CD4-positive, alpha-beta T cell treated with Interleukin-6 for 4 hours (primary cell): ENCODE measurements at regions not wholly inside any gene's neighbourhood (a gene's known extent, or its start where the extent isn't known, plus 50 kb on each side); places are given as distances from the start of the nearest gene placed in this dataset.
A peak's percentile ranks its signal among the peaks of the same experiment; 100 is the strongest.
"Not testable (repeated sequence)": the region's sequence is repeated elsewhere in the genome, so short reads cannot be mapped to it uniquely, and the experiment has no call there.

Source experiments
- DNase-seq: peaks from one replicate; pipeline ENCODE4 v3.0.0-alpha.2; 2020; ENCODE audit warnings: mixed read lengths

- no peak for DNase-seq
These were observed 127.9 kb downstream of the EVA1A start for GRCh38 chr2:75432761-75433361.

- no peak for DNase-seq
These were observed 129.0 kb downstream of the EVA1A start for GRCh38 chr2:75431763-75432162.

DNA sequence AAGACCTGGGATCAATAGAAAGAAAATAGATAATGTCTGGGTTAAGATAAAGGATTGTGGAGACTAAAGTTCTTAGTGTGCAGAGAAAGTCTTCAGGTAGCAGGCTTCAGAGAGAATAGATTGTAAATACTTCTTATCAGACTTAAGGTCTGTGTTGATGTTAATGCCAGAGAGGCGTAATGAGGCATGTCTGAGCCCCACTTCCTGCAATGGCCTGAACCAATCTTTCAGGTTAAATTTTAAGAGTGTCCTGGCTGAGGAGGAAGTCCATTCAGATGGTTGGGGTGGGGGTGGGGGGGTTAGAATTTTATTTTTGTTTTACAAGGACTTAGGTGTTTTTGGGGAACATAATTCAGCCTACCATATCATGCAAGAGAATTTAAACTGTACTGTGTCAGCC is 129.5 kb downstream of the EVA1A start:
- DNase-seq = no peak

DNA sequence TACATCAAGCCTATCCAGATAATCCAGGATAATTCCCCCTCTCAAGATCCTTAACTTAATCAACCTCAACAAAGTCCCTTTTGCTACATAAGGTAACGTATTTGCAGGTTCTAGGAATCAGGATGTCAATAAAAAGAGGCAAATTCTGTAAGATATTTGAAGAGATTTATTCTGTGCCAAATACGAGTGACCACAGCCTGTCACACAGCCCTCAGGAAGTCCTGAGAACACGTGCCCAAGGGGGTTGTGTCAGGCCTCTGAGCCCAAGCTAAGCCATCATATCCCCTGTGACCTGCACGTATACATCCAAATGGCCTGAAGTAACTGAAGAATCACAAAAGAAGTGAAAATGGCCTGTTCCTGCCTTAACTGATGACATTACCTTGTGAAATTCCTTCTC is 130.3 kb downstream of the EVA1A start:
- not testable (repeated sequence) for DNase-seq

GRCh38 chr2:75428646-75429443 is 131.9 kb downstream of the EVA1A start:
- DNase-seq = no peak

DNA sequence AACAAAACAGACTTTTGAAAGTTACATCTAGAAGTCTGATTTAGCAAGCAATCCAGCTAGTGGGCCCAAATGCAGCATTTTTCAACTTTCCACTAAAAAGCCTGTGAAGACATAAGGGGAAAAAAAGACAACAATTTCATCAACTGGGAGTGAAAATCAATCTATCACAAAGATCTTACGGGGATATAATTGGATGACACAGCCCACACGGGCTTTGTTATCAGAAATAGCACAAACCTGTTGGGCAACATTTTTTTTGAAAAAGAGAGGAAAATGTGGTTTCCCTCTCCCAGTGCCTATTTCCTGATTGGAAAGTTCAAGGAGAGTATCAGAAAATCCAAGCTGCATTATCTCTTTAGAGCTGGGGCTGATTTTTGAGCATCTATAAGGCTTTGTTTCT is 132.7 kb downstream of the EVA1A start:
- DNase-seq = no peak

DNA sequence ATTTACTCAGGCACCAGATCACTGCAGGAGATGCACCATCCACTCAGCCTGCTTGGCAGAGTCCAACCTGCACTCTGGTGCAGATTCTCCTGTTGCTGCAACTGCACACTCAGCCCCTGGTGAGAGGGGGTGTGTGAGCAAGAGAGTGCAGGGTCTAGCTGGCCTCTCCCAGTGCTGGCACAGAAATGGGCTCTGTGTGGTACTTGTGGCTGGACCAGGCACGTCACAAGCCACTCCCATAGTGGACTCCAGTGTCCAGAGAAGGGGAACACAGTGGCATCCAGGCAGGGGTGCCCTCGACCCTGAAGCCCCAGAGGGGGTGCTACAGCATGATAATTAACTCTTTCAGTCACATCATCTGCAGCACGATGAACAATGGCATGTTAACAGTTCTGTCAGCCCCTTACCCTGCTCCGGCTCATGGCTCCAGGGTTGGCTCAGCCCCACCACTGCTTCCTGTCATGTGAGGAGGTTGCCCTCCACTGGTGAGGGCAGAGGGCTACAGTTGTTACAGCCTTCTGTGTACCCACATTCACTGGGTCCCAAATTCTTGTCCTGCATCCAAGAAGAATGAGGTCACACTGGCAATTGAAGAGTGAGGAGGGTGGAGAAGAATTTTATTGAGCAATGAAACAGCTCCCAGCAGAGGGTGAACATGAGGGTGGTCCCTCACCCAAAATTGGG is 135.7 kb downstream of the EVA1A start:
- DNase-seq = no peak

- DNase-seq = no peak
These were observed 138.8 kb downstream of the EVA1A start for GRCh38 chr2:75421986-75422385.

DNA sequence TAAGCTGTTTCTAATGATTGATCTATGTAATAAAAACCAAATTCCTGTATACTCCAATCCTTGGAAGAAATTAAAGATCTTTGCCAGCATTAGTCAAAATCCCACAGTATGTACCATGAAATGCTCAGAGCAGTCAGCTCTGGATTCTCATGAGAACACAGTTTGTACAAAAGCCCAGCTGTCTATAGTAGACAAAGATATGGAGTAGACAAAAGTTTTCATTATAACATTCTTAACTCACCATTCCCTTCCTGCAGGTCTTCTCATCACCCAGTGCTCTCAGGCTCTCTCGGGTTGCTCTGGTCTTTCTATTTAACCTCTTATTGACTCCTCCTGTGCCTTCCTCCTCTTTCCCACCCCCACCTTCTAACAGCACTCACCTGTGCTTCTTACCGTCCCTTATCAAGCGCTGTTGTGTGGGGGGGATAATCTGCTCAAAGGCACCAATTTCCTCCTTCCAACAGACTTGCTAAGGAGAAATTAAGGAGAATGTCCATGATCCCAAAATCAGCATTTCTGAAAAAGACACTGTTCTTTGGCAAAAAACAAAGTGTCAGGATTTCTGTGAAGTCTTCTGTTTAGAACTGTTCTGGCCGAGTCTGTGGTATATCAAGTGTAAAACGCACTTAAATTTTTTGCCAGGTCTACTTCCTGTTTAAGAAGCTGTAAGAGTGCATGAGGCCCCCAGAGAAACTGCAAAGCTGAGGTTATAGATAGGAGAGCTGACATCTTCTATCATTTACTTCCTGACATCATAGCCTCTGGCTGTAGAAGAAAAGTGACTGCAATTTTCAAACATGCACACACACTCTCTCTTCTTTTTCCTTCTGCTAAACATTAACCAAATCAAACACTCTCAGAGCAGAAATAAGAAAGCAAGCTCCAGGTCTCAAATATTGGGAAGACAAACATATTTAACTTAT is 144.1 kb downstream of the EVA1A start:
- DNase-seq = peak; percentile 9

DNA sequence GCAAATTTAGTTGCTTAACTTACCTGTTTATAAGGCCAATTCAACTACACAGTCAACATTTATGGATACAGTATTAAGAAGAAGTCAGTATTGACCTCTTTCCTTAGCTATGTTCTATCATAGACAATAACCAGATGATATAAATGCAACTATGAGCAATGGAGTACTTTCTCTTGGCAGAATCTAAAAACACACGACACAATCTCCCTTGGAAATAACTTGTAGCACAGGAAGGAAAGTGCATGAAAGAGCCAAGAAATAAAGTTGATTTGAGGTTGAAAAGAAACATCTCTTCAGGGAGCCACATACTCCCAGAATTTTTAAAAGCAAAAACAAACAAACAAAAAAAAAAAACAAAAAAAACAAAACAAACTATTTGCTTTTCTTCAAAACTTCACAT is 145.0 kb downstream of the EVA1A start:
- no peak for DNase-seq

- DNase-seq = no peak
These were observed 145.6 kb downstream of the EVA1A start for GRCh38 chr2:75415111-75415626.

GRCh38 chr2:75411574-75411973 is 149.2 kb downstream of the EVA1A start:
- no peak for DNase-seq

- DNase-seq = no peak
These were observed 150.0 kb downstream of the EVA1A start for GRCh38 chr2:75410702-75411101.

DNA sequence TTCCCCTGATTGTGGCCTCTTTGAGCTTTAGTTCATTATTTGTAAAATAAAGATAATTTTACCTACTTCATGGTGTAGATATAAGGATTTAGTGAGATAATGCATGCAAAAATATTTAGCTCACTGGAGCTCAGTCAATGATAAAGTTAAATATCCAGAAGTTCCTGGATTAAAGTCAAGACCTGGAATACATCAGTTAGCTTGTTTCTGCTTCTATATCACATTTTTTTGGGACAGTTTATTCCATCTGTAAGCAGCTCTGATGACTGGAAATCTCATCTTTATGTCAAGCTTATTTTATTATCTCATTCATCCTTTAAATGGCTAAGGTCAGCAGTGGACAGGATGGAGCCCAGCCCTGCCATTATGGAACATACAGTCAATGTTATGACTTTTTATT is 152.0 kb downstream of the EVA1A start:
- no peak for DNase-seq

GRCh38 chr2:75407038-75407530 is 153.7 kb downstream of the EVA1A start:
- DNase-seq = no peak

DNA sequence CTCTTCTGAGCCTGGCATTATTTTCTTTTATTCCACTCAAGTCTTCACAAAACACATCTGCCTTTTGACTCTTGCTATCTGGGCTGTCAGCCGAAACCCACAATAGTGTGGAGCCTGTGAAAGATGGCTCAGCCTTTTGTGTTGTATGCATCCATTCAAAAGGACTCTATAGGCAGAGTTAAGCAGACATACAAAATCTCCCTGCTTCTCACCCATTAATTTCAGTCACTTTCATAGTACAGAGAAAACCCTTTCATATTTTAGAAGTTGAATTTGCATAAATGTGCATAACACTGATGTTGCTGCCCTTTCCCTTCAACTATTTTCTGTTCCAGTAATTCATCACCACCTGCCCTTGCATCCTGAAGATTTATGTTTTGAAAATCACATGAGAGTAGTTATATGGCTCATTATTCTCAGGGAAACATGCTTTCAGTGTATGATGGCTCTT is 154.6 kb downstream of the EVA1A start:
- DNase-seq = no peak

DNA sequence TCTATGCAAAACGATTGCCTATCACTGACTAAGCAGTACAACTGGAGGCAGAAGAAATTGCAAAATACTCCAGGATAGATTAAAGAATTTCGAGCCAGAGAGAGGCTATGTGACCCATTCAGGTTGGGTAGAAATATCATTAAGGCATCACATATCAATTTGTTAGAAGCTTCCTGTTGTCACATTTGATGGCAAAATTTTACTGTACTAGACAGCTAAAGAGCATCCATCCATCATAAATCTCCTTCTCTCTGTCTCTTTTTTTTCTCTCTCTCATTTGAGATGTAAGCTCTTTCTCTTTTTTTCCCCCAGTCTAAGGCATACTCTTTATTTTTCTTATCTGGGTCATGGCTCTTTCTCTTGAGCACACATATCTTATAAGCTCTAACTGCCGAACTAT is 155.7 kb downstream of the EVA1A start:
- no peak for DNase-seq

GRCh38 chr2:75403991-75404428 is 156.7 kb downstream of the EVA1A start:
- no peak for DNase-seq

- DNase-seq = no peak
These were observed 164.4 kb downstream of the EVA1A start for GRCh38 chr2:75396314-75396713.

DNA sequence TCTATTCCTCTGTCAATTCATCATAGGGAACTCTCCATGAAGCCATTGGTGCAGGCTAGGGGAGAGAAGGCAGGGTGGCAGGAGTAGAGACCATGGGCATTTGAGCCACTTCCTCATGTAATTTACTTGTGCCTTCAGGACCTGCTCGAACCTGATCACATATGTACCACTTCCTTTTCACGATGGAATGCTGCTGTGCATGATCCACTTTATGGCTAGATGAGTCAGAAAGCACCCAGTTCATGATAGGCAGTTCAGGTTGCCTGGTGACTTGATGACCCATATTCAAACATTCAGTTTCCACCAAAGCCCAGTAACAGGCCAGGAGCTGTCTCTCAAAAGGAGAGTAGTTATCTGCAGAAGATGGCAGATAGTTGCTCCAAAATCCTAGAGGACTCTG is 166.0 kb downstream of the EVA1A start:
- DNase-seq = not testable (repeated sequence)

DNA sequence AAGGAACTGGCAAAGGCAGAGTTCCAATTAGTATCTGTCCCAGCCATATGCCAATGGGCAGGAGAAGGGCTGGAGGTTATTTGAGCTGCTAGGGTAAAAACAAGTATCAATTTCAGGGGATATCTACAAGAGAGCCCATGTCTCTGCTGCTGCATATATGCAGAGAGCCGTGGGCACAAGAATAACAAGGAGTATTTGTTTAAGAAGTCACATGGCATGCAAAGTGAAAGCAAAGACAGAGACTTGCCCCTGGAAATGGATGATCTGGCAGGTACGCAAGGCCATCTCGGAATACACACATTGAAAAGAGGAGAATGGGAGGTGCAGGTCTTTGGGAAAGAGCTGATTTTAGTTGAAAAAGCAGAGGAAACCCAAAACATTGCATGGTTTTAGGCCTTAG is 170.6 kb downstream of the EVA1A start:
- no peak for DNase-seq

DNA sequence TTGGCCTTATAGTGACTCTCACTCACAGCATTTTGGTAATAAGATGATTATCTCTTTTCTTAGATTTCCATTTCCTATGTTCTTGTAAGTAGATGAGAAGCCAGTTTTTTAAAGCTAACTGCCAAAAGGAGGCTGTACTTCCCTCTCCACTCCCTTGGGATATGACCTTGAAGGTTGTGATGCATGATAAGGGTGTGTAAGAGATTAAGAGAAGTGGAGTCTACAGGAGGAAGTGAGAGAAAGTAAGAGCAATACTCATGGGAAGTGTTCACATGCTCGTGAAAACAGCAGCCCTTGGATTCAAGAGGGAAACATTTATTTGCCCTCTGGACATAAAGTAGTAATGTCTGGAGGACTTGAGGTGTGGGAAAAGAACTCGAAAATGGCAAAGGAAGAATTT is 171.5 kb downstream of the EVA1A start:
- DNase-seq = no peak
